Midbrain (tissue), 1 donor: ENCODE measurements at regions not wholly inside any gene's neighbourhood (a gene's known extent, or its start where the extent isn't known, plus 50 kb on each side); places are given as distances from the start of the nearest gene placed in this dataset.
"Not testable (repeated sequence)": the region's sequence is repeated elsewhere in the genome, so short reads cannot be mapped to it uniquely, and the experiment has no call there.

Experiments used
- DNase-seq: peaks from one replicate; lab custom pipeline; 2025; lab: John Stamatoyannopoulos, UW

DNA sequence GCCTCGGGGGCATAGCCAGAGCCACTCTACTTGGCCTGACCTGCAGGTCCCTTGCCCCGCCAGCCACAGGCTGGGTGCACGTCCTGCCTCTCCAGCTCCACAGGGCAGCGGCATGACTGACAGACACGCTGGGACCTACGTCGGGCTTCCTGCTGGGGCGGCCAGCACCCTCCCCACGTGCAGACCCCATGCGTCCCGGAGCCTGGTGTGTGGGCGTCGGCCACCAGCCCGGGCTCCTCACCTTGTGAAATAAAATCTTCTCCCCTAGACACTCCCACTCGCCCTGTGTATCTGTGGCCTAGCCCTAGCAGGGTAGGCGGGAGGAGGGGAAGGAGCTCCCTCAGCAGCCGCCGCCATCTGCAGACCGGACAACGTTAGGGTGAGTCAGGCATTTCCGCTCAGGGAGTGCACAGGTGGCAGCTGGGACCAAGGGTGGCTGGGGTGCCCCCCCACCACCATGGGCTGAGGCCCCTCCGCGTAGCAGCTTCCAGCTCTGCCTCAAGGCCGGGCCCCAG lies 119.5 kb downstream of the IGLL1 start:
- DNase-seq: not testable (repeated sequence)

GRCh38 chr22:23459645-23460516 lies 120.2 kb downstream of the IGLL1 start:
- DNase-seq: not testable (repeated sequence)

DNA sequence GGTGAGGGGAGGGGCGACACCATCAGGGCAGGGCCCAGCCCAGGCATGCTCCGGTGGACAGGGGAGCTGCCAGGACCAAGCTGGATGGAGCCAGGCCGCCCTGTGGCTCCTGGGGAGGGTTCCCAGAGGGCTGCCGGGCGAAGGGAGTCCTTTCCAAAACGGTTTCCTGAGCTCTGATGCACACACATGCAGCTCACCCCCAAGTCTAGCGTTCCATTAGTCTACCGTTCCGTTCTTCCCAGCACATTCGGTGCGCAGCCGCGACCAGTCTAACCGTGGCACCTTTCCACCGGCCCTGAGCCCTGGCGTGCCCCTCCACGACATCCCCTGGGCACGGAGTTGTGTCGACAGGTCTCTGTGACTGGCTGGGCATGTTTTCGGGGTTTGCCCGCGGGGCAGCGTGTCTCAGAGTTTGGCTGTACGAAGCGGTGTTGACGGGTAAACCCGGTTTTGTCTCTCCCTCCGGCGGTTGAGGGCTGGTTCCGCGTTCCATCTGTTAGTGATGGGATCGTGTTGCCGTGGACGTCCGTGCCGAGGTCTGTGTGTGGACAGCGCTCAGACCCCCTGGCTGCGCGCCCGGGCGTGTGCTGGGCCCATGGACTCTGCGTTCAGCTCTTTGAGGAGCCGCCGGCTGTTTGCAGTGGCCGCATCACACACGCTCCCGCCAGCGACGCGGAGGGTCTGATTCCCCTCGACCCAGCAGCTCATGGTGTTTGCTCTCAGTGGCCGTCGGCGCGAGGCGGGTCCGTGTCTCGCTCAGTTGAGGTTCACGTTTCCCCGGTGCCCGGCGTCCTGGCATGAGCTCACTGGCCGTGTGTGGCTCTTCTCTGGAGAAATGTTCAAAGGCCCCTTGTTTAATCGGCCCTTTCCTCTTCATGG lies 121.2 kb downstream of the IGLL1 start:
- DNase-seq: no peak

- DNase-seq: no peak
These were observed 122.6 kb downstream of the IGLL1 start for GRCh38 chr22:23457380-23457985.

DNA sequence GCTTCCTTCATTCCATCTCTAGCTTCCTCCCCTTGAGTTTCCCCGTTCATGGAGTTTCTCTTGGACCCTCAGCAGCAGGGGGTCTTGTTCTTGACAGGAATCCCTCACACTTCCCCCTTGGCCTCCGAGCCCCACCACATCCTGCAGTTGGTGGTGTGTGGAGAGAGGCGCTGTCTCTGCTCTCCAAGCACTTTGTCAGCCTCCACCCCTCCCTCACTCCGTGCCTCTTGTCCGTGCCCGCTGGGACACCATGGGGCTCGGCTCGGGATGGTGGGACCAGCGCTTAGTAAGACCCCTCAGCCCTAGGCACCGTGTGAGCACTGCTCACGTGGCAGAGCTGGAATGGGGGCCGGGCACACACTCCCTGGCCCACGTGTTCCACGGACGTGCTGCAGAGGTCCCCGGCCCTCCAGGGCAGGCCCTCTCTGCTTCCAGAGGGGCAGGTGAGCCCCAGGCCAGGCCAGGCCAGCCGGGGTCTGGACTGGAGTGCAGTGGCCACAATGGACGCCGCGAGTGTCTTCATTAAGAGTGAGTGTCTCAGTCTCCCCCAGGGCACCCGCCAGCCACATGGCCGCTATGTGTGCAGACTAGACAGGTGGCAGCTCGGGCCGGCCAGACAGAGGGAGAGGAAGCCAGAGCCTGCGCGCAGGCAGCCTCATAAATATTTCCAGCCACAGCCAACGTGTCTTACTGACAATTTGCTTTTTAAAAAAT lies 123.3 kb downstream of the IGLL1 start:
- not testable (repeated sequence) for DNase-seq

- DNase-seq: not testable (repeated sequence)
These were observed 125.7 kb downstream of the IGLL1 start for GRCh38 chr22:23454345-23454744.

GRCh38 chr22:23453277-23453676 lies 126.8 kb downstream of the IGLL1 start:
- DNase-seq: no peak

- DNase-seq: no peak
These were observed 127.7 kb downstream of the IGLL1 start for GRCh38 chr22:23452231-23453010.

- DNase-seq: not testable (repeated sequence)
These were observed 128.4 kb downstream of the IGLL1 start for GRCh38 chr22:23451452-23452230.

DNA sequence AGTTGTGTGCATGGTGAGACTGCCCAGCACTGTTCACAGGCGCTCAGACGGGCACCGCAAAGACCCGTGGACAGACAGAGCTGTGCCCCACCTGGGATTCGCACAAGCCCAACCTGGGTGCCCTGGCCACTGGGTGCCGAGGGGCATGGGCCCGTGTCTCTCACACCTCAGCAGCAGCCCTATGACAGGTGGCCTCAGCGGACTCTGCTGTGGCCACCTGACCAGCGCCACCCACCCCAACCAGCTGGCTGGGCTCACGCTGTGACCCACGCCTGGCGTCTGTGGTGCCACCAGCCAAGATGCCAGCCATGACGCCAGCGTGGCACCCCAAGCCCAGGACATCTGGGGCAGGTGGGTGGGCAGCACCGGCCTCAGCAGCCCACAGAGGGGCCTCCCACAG lies 129.3 kb downstream of the IGLL1 start:
- DNase-seq: not testable (repeated sequence)

GRCh38 chr22:23450434-23450795 lies 129.7 kb downstream of the IGLL1 start:
- no peak for DNase-seq

GRCh38 chr22:23449748-23450433 lies 130.2 kb downstream of the IGLL1 start:
- not testable (repeated sequence) for DNase-seq

DNA sequence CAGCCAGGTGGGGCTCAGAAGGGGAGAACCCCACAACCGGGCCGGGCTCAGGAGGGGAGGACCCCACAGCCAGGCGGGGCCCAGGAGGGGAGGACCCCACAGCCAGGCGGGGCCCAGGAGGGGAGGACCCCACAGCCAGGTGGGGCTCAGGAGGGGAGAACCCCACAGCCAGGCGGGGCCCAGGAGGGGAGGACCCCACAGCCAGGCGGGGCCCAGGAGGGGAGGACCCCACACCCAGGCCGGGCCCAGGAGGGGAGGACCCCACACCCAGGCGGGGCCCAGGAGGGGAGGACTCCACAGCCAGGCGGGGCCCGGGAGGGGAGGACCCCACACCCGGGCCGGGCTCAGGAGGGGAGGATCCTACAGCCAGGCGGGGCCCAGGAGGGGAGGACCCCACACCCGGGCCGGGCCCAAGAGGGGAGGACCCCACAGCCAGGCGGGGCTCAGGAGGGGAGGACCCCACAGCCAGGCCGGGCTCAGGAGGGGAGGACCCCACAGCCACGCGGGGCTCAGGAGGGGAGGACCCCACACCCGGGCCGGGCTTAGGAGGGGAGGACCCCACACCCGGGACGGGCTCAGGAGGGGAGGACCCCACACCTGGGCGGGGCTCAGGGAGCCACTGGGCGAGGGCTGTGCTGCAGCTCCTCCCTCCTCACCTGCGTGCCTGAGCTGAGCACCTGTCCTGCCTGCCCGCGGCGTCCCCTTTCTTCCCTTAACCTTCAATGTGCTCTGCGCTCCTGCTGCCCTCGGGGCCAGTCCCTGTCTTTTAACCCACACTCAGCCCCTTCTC lies 131.4 kb downstream of the IGLL1 start:
- not testable (repeated sequence) for DNase-seq

GRCh38 chr22:23446796-23447350 lies 133.2 kb downstream of the IGLL1 start:
- DNase-seq: no peak

GRCh38 chr22:23446194-23446593 lies 133.9 kb downstream of the IGLL1 start:
- DNase-seq: not testable (repeated sequence)

- DNase-seq: not testable (repeated sequence)
These were observed 136.2 kb downstream of the IGLL1 start for GRCh38 chr22:23443905-23444304.

- DNase-seq: not testable (repeated sequence)
These were observed 140.5 kb downstream of the IGLL1 start for GRCh38 chr22:23439581-23439980.

- no peak for DNase-seq
These were observed 141.9 kb downstream of the IGLL1 start for GRCh38 chr22:23438216-23438615.
